ENCODE measurements at regions not wholly inside any gene's neighbourhood (a gene's known extent, or its start where the extent isn't known, plus 50 kb on each side); places are given as distances from the start of the nearest gene placed in this dataset.

DNA sequence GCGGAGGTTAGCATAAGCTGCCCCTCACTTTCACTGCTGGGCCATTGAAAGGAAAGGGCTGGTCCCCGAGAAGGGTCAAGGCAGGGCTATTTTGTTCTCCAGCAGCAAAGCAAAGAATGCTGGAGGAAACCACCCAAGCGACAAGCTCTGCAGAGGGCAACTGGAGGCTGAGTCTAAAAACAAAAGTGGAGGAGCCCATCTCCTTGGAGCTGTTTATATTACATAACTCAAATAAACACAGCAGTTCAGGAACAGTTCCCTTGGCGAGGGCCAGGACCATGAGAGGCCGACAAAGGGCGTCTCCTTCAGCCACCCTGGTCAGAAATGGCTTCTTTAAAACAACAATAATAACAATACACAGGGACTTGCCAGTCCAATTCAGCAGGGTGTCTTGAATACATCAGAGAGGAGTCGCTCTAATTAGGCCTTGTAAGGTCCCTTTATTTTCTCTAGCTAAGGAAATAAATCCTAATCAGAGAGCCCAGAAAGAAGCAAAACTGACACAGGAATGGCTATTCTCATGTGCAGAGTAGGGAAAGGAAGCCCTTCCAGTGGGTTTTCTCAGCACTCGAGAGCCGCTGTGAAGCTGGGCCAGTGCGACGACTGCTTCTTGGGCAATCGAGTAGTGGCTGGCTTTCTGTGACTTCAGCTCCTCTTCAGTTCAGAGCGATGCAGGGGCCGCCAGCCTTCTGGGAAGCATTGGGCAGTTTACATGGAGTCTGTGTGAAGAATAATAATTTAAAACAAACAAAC is 57.0 kb upstream of the TARBP1 start:
- no peak for DNase-seq

DNA sequence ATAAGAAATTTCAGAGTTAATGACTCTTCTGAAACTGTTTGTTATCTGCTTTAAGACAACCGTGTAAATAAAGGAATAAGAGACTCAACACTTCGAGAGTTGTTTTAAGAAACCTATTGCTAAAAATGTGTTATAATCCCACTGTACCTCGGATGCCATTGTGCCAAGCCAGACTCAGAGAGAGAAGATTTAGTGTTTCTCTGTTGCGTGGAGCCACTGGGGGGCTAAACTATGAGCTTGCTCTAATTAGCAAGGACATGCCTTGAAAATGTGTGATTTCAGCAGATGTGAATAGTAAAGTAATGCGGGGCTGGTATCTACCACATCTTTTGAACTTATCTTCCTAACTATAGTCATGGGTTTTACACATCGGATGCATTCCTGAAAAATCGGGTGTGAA is 56.2 kb upstream of the TARBP1 start:
- no peak for DNase-seq

- no peak for DNase-seq
These were observed 55.2 kb upstream of the TARBP1 start for GRCh38 chr1:234533975-234534876.

GRCh38 chr1:234533034-234533891 is 54.3 kb upstream of the TARBP1 start:
- peak; percentile 86 for DNase-seq

GRCh38 chr1:234532503-234532922 is 53.5 kb upstream of the TARBP1 start:
- peak; percentile 87 for DNase-seq

- no peak for DNase-seq
These were observed 52.2 kb upstream of the TARBP1 start for GRCh38 chr1:234531151-234531635.

DNA sequence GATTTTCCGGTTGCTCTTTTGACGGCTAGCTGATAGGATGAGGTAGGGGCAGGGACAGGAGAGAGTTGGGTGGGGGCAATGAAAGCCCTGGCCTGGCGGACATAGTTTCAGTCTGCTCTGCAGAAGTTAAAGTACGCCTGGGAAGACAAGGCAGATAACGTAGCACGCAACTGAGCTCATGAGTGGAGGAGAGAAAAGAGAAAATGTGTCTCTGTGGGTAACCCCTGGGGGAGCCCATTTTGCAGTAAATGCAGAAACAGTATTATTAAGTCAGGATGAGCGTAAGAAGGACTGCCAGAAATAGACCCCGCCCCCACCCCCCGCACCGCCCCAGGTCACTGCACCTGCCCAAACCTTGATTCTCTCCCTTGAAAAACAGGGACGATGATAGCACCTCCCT is 51.7 kb upstream of the TARBP1 start:
- DNase-seq, result no peak

DNA sequence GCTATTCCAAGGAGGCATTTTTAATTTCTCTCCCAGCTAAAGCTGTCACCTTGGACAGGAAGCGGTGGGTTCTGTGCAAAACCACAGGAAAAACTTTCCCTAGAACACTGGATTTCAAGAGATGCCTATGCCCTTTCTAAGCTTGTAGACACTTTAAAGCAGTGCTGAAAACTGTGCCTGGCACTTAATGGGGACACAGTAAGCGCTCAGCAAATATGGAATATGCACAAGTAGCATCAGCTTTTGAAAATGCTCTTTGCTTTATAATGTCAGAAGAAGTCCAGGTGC is 50.9 kb upstream of the TARBP1 start:
- no peak for DNase-seq

- DNase-seq, result peak; percentile 65
These were observed 50.3 kb upstream of the TARBP1 start for GRCh38 chr1:234529095-234529949.
